K562 (cell line): ENCODE measurements at regions not wholly inside any gene's neighbourhood (a gene's known extent, or its start where the extent isn't known, plus 50 kb on each side); places are given as distances from the start of the nearest gene placed in this dataset.

Experiments used
- BCOR ChIP-seq: fragments of 450-650 bp; IDR thresholded peaks from 2 replicates; pipeline ENCODE4 v1.6.1; 2016
- BHLHE40 ChIP-seq: IDR thresholded peaks from 2 replicates; pipeline ENCODE4 v1.6.1; 2011; ENCODE audit warnings: low read length, improper control_type of control experiment
- CBX2 ChIP-seq: fragments of 200-600 bp; sonication (generic); IDR thresholded peaks from one replicate; pipeline ENCODE4 v1.6.1; 2012; ENCODE audit warnings: mild to moderate bottlenecking, low read length, inconsistent platforms; ENCODE audit not compliant: insufficient read depth, poor library complexity, severe bottlenecking
- CREB1 ChIP-seq, 2 experiments: sonication (generic) in 1 of 2; formaldehyde crosslinking in 1 of 2; IDR thresholded peaks; 2 replicates each; pipeline versions ENCODE4 v1.6.1 to v1.8.0; 2012 to 2022; ENCODE audit warnings: inconsistent platforms in 1 of 2, mild to moderate bottlenecking in 1 of 2, missing genetic modification reagents in 1 of 2, moderate library complexity in 1 of 2
- CREB3L1 ChIP-seq: fragments of 450-650 bp; IDR thresholded peaks from 2 replicates; pipeline ENCODE4 v1.6.1; 2014; ENCODE audit warnings: low read depth, mild to moderate bottlenecking, moderate library complexity, borderline replicate concordance
- ESRRA ChIP-seq: fragments of 450-650 bp; IDR thresholded peaks from 2 replicates; pipeline ENCODE4 v1.6.1; 2014; ENCODE audit warnings: low read depth, mild to moderate bottlenecking, moderate library complexity, borderline replicate concordance
- L3MBTL2 ChIP-seq: fragments of 450-650 bp; IDR thresholded peaks from 2 replicates; pipeline ENCODE4 v1.6.1; 2016; ENCODE audit warnings: mild to moderate bottlenecking, moderate library complexity
- MYC ChIP-seq, 2 experiments: fragments of 250-450 bp in 1 of 2; sonication (Bioruptor Pico) in 1 of 2; IDR thresholded peaks; 2 replicates each; pipeline versions ENCODE4 v1.5.1 to v1.6.1; 2012 to 2021; ENCODE audit warnings: low read depth in 2 of 2, borderline replicate concordance in 1 of 2, improper control_type of control experiment in 1 of 2, low read length in 1 of 2, mild to moderate bottlenecking in 1 of 2, moderate library complexity in 1 of 2
- NR4A1 ChIP-seq, 2 experiments: fragments of 250-450 bp in 1 of 2; fragments of 450-650 bp in 1 of 2; sonication (Bioruptor Pico) in 1 of 2; IDR thresholded peaks; 2 replicates each; pipeline versions ENCODE4 v1.4.0 to v1.6.1; 2016 to 2020; ENCODE audit warnings: mild to moderate bottlenecking in 2 of 2, missing compliant biosample characterization in 1 of 2, missing genetic modification characterization in 1 of 2, moderate library complexity in 1 of 2
- RBM25 ChIP-seq: fragments of 200-400 bp; formaldehyde crosslinking; IDR thresholded peaks from 2 replicates; pipeline ENCODE4 v1.6.1; 2018; ENCODE audit warnings: low read length, low read depth, moderate library complexity; ENCODE audit not compliant: severe bottlenecking
- U2AF1 ChIP-seq: fragments of 200-400 bp; formaldehyde crosslinking; optimal IDR thresholded peaks from 2 replicates; pipeline ENCODE3; 2017; ENCODE audit warnings: mild to moderate bottlenecking, low read depth, low read length, moderate library complexity
- ZNF354B ChIP-seq: fragments of 250-450 bp; sonication (Bioruptor Pico); IDR thresholded peaks from 2 replicates; pipeline ENCODE4 v1.4.0; 2020
- ZNF830 ChIP-seq: fragments of 250-450 bp; sonication (Bioruptor Pico); IDR thresholded peaks from 2 replicates; pipeline ENCODE4 v1.5.0; 2021; ENCODE audit warnings: mild to moderate bottlenecking
- TF ChIP-seq, protein P1 (sequence below): fragments of 450-650 bp; IDR thresholded peaks from 2 replicates; pipeline ENCODE4 v1.6.1; 2016; ENCODE audit warnings: low read depth, mild to moderate bottlenecking, moderate library complexity
- TF ChIP-seq, protein P2 (sequence below): IDR thresholded peaks from 2 replicates; pipeline ENCODE4 v1.6.1; 2014; ENCODE audit warnings: antibody characterized with exemption
- TF ChIP-seq, protein P3 (sequence below): fragments of 250-450 bp; sonication (Bioruptor Pico); IDR thresholded peaks from 2 replicates; pipeline ENCODE4 v1.4.0; 2020; ENCODE audit warnings: mild to moderate bottlenecking, moderate library complexity
- TF ChIP-seq, protein P4 (sequence below), 2 experiments: fragments of 450-650 bp; IDR thresholded peaks; 2 replicates each; pipeline ENCODE4 v1.6.1; 2018; ENCODE audit warnings: mild to moderate bottlenecking in 2 of 2, low read depth in 1 of 2; ENCODE audit not compliant: partially characterized antibody in 2 of 2

GRCh38 chr22:27669798-27670599, 131.6 kb downstream of the MN1 start (continued):
- no peak for TF ChIP-seq NR4A1 (CRISPR knock-in tag; IDR thresholded peaks at IDR 0.05)
- TF ChIP-seq NR4A1 (tag; IDR thresholded peaks at IDR 0.05): peak; percentile 61; the same call in 1 of the 2 replicates
- TF ChIP-seq U2AF1: no peak
- TF ChIP-seq CBX2: no peak
- no peak for TF ChIP-seq CREB1 (IDR thresholded peaks at IDR 0.05)
- no peak for TF ChIP-seq CREB1 (CRISPR knock-in tag; IDR thresholded peaks at IDR 0.05)
- TF ChIP-seq RBM25: peak; percentile 69
- TF ChIP-seq BHLHE40: peak; percentile 78
- TF ChIP-seq ZNF830 (CRISPR knock-in tag): no peak
- peak; percentile 93 for TF ChIP-seq ESRRA
- TF ChIP-seq MYC (IDR thresholded peaks at IDR 0.05; ENCODE audit: low read depth, low read length): no peak
- no peak for TF ChIP-seq MYC (CRISPR knock-in tag; IDR thresholded peaks at IDR 0.05; ENCODE audit: borderline replicate concordance, low read depth)
- TF ChIP-seq, protein P1, sequence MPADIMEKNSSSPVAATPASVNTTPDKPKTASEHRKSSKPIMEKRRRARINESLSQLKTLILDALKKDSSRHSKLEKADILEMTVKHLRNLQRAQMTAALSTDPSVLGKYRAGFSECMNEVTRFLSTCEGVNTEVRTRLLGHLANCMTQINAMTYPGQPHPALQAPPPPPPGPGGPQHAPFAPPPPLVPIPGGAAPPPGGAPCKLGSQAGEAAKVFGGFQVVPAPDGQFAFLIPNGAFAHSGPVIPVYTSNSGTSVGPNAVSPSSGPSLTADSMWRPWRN: no peak
- no peak; the same call in 1 of the 2 replicates for TF ChIP-seq L3MBTL2
- TF ChIP-seq, protein P2, sequence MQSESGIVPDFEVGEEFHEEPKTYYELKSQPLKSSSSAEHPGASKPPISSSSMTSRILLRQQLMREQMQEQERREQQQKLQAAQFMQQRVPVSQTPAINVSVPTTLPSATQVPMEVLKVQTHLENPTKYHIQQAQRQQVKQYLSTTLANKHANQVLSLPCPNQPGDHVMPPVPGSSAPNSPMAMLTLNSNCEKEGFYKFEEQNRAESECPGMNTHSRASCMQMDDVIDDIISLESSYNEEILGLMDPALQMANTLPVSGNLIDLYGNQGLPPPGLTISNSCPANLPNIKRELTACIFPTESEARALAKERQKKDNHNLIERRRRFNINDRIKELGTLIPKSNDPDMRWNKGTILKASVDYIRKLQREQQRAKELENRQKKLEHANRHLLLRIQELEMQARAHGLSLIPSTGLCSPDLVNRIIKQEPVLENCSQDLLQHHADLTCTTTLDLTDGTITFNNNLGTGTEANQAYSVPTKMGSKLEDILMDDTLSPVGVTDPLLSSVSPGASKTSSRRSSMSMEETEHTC: no peak
- TF ChIP-seq, protein P3, sequence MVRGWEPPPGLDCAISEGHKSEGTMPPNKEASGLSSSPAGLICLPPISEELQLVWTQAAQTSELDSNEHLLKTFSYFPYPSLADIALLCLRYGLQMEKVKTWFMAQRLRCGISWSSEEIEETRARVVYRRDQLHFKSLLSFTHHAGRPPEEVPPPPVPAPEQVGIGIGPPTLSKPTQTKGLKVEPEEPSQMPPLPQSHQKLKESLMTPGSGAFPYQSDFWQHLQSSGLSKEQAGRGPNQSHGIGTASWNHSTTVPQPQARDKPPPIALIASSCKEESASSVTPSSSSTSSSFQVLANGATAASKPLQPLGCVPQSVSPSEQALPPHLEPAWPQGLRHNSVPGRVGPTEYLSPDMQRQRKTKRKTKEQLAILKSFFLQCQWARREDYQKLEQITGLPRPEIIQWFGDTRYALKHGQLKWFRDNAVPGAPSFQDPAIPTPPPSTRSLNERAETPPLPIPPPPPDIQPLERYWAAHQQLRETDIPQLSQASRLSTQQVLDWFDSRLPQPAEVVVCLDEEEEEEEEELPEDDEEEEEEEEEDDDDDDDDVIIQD (CRISPR knock-in tag): no peak
- no peak for TF ChIP-seq ZNF354B (CRISPR knock-in tag)
- TF ChIP-seq, protein P4, sequence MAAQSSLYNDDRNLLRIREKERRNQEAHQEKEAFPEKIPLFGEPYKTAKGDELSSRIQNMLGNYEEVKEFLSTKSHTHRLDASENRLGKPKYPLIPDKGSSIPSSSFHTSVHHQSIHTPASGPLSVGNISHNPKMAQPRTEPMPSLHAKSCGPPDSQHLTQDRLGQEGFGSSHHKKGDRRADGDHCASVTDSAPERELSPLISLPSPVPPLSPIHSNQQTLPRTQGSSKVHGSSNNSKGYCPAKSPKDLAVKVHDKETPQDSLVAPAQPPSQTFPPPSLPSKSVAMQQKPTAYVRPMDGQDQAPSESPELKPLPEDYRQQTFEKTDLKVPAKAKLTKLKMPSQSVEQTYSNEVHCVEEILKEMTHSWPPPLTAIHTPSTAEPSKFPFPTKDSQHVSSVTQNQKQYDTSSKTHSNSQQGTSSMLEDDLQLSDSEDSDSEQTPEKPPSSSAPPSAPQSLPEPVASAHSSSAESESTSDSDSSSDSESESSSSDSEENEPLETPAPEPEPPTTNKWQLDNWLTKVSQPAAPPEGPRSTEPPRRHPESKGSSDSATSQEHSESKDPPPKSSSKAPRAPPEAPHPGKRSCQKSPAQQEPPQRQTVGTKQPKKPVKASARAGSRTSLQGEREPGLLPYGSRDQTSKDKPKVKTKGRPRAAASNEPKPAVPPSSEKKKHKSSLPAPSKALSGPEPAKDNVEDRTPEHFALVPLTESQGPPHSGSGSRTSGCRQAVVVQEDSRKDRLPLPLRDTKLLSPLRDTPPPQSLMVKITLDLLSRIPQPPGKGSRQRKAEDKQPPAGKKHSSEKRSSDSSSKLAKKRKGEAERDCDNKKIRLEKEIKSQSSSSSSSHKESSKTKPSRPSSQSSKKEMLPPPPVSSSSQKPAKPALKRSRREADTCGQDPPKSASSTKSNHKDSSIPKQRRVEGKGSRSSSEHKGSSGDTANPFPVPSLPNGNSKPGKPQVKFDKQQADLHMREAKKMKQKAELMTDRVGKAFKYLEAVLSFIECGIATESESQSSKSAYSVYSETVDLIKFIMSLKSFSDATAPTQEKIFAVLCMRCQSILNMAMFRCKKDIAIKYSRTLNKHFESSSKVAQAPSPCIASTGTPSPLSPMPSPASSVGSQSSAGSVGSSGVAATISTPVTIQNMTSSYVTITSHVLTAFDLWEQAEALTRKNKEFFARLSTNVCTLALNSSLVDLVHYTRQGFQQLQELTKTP (IDR thresholded peaks at IDR 0.05; ENCODE audit: low read depth in 1 of 2, partially characterized antibody in 2 of 2): no peak
- 0 out of 2 replicates have a peak, but pooled peaks have one; percentile 10 for TF ChIP-seq CREB3L1
- peak; percentile 89 for TF ChIP-seq BCOR
